ENCODE measurements at regions not wholly inside any gene's neighbourhood (a gene's known extent, or its start where the extent isn't known, plus 50 kb on each side); places are given as distances from the start of the nearest gene placed in this dataset.
"Not testable (repeated sequence)": the region's sequence is repeated elsewhere in the genome, so short reads cannot be mapped to it uniquely, and the experiment has no call there.

GRCh38 chr15:89031637-89032285 is 56.5 kb upstream of the ABHD2 start:
- not testable (repeated sequence) for DNase-seq

GRCh38 chr15:89034305-89034704 is 54.0 kb upstream of the ABHD2 start:
- no peak for DNase-seq

DNA sequence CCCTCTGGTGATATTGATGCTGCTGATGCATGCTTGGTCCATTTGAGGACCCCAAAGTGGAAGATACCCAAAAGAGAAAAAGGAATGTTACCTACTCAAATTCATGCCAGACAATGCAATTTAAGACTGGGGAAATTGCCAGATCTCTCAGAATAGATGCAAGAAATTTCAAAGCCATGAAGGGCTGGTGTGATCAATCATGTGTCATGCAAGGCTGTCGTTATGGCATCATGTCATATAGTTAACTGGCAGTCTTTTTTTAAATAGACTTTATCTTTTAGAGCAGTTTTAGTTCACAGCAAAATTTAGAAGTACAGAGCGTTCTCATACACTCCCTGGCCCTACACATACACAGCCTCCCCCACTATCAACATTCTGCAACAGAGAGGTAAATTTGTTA is 53.1 kb upstream of the ABHD2 start:
- DNase-seq = no peak

- no peak for DNase-seq
These were observed 52.6 kb upstream of the ABHD2 start for GRCh38 chr15:89035658-89036057.

GRCh38 chr15:89038146-89038545 is 50.1 kb upstream of the ABHD2 start:
- no peak for DNase-seq
